KOPT-K1 (cell line): ENCODE measurements at regions not wholly inside any gene's neighbourhood (a gene's known extent, or its start where the extent isn't known, plus 50 kb on each side); places are given as distances from the start of the nearest gene placed in this dataset.
"Not testable (repeated sequence)": the region's sequence is repeated elsewhere in the genome, so short reads cannot be mapped to it uniquely, and the experiment has no call there.

ENCODE experiments used
- H3K27ac ChIP-seq: fragments of 200-600 bp; sonication (generic); 2 replicates; pipeline ENCODE4 v1.5.1; 2016; ENCODE audit warnings: antibody characterized with exemption, mild to moderate bottlenecking, low read depth, low read length; ENCODE audit not compliant: poor library complexity, severe bottlenecking
- H3K36me3 ChIP-seq: fragments of 200-600 bp; sonication (generic); 2 replicates; pipeline ENCODE4 v1.5.1; 2017; ENCODE audit warnings: antibody characterized with exemption, mild to moderate bottlenecking, low read length, moderate library complexity; ENCODE audit not compliant: insufficient read depth
- H3K9me3 ChIP-seq: fragments of 200-600 bp; sonication (generic); 2 replicates; pipeline ENCODE4 v1.5.1; 2017; ENCODE audit warnings: antibody characterized with exemption, low read length, mild to moderate bottlenecking; ENCODE audit not compliant: insufficient read depth, poor library complexity, severe bottlenecking

DNA sequence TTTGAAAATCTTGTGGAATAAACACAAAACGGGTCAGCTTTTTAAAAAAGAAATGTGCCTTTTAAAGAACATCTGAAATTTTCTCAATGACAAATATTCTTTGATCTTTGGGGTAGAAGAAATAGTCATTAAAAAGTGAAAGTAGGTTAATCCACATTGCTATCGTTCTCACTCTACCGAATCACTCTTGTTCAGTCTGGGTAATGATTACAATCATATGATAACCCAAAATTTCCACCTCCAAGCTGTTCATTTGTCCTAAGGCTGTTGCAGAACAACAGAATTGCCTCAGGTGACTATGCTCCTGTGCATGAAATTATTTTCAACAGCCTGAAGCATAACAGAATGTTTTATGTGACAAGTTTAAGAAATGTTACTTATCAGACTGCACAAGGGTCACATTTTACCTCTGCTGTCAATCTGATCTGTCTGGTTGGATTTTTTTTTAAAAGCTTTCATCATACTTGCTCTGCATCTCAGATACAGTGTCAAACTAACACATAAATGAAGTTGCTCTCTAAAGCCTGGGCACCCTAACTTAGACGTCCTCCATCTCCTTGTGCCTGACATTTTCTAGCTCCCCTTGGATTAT is 227.3 kb downstream of the LURAP1L start:
- no peaks in the 10 kb centered on the region for H3K36me3 ChIP-seq
- no peaks in the 10 kb centered on the region for H3K9me3 ChIP-seq
- H3K27ac ChIP-seq = no peak overlapping the region

DNA sequence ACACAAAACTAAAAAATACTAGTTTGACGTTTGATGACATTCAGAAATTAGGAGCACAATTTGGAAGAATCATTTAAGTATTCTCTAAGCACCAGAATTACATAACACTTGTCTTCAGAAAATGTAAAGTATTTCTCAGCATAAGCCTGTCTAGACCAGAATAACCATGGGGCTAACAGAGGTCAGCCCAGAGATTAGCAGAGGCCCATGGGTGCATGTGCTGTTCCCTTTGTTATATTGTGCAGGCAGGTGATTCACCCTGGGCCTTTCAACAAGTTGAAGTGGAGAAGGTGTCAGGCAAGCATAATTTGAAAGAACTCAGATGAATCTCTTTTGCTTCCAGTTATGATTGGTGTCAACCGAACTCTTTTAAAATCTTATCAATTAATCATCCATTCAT is 227.9 kb downstream of the LURAP1L start:
- no peaks in the 10 kb centered on the region for H3K9me3 ChIP-seq
- no peak overlapping the region for H3K27ac ChIP-seq
- no peaks in the 10 kb centered on the region for H3K36me3 ChIP-seq

DNA sequence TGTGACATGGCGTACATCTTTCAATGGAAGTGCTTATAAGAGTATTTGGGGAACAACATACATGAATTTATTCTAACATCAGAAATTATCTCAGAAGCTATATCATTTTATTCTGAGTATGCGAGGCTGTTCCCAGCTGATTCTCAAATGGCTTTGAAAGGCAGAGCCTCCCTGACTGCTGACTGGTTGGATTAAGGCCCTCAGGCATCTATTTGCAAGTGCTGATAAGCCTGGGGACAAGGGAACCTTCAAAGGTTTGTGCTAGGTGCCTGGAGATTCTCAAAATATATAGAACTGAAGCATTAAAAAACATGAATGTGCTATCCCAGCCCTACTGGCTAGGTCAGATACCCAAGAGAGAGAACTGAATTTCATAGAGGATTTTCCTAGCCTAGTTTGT is 235.1 kb downstream of the LURAP1L start:
- Histone ChIP-seq H3K36me3 (no peaks in the 10 kb centered on the region), H3K27ac (no peak overlapping the region), H3K9me3 (no peaks in the 10 kb centered on the region)

DNA sequence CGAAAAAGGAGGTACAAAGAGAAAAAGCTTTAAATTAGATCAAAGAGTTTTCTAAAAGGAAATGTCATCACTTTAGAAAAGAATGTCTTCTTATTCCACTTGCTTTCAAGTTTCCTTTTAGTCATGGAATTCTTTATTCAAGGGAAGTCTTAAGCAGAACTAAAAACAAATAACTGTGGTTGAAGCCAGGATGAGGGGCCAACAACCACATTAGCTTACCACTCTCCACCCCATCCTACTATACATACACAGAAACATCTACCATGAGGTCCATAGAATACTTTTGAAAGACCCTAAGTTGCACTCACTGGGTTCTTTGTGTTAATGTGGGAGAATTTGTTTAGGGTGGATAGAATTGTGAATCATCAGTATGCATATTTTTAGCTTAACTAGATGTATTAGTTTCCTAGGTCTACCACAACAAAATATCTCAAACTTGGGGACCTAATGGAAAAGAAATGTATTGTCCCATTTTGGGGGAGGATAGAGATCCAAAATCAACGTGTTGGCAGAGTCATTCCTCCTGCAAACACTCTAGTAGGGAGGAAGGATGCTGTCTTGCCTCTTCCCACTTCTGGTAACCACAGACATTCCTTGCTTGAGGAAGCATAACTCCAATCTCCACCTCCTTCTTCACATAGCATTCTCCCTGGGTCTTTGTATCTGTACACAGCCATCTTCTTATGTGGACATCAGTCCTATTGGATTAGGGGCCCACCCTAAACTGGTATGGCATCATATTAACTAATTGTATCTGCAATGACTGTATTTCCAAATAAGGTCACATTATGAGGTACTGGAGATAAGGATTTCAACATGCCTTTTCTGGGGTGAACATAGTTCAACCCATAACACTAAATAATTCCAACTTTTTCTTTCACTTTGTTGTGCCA is 239.4 kb downstream of the LURAP1L start:
- H3K36me3 ChIP-seq = no peaks in the 10 kb centered on the region
- no peaks in the 10 kb centered on the region for H3K9me3 ChIP-seq
- no peak overlapping the region for H3K27ac ChIP-seq

DNA sequence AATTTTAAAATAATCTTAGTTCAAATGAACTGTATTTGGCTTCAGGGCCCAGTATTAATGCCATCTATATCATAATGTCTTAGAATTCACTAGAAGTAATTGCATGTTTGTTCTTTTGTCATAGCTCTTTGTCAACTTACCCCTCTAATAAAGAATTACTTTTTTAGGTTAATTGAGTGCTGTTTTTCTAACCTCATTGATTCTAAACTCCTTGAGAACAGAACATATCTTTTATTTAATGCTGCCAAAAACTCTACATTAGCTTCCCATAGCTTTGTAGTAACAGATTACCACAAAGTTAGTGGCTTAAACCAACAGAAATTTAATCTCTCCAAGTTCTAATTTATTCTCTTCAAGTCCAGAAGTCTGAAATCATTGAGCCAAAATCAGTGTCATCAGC is 242.4 kb downstream of the LURAP1L start:
- Histone ChIP-seq H3K36me3 (no peaks in the 10 kb centered on the region), H3K27ac (no peak overlapping the region), H3K9me3 (no peaks in the 10 kb centered on the region)

DNA sequence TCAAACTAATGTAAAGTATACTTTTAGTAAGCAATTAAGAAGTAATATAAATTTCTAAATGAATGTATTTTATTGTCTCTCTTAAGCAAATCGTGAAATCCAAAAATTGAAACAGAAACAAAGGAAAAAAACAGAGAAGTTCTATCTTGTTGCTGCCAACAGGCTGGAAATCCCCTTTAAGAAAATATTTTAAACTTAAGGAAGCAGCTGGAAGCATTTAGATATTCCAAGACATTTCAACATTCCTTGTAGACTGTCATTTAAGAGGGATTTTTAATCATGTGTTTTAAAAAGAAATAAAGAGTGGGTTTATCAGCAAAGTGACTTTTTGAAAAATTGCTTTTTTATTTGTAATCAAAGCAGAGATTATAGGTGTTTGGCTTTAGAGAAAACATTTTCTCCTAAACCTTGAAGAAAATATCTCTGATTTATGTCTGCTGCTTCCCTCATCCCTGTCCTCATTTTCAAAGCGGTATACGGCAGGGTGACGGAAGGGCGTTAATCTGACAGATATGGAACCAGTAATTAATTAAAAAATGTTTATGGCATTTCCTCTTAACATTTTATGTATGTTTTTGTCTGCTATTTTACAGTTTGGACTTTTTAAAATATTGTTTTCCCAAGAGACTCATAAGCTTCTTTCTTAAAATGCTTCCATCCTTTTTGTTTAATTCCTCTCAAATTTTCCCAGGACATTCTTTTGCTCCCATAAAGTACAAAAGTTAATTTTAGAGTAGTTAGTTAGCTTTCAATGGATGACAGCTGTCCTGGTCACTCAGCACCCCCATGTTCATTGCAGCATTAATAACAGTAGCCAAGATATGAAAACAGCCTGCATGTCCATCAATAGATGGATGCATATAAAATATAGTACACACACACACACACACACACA is 245.6 kb downstream of the LURAP1L start:
- Histone ChIP-seq H3K27ac (no peak overlapping the region), H3K36me3 (no peaks in the 10 kb centered on the region)

DNA sequence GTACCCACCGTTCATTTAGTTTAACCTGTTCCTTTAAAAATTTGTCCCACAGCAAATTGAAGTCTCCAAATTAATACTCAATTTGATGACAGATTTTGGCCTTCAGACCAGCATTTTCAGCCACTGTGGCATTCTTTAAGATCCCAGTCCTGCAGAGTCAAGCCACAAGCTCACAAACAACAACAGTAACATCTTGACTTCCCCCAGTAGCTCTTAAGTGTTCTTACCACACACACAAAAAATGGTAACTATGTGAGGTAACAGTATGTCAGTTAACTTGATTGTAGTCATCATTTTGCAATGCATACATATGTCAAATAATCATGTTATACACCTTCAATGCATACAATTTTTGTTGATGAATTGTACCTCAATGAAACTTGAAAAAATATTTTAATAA is 247.9 kb downstream of the LURAP1L start:
- no peaks in the 10 kb centered on the region for H3K36me3 ChIP-seq
- H3K9me3 ChIP-seq = no peaks in the 10 kb centered on the region
- H3K27ac ChIP-seq = no peak overlapping the region

More for the DNA sequence above, 245.6 kb downstream of the LURAP1L start:
- no peaks in the 10 kb centered on the region for H3K9me3 ChIP-seq

DNA sequence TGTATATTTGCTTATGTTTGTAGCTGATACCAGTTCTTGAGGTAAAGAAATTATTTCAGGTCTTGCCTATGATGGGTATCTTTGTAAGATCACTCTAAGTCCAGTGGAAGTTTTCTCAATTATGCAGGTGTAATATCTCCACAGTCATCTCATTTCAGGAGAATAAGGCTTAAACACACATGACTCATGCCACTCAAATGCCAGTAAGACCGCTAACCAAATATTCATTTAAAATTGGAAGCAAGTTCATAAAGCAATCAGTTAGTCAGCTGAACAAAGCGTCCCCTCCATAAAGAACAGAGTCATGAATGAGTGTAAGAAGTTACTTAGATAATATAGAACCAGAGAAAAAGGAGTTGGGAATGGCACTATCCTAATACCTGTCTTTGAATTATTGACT is 248.7 kb downstream of the LURAP1L start:
- no peaks in the 10 kb centered on the region for H3K9me3 ChIP-seq

DNA sequence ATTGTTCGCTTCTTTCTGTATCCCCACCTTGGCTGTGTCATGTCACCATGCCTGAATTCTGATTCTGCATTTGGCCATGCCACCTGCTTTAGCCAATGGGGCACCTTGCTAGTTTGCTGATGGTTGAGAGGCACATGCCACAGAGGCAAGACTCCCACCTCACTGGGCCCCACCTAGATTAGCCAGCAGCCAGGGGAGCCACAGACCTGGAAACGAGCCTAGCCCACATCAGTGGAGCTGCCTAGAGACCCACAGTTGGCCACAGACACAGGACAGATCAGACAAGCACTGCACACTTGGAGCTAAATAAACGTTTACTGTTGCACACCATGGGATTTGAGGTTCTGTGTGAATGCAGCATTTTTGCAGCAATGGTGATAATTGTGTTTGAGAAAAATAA is 252.1 kb downstream of the LURAP1L start:
- no peaks in the 10 kb centered on the region for H3K9me3 ChIP-seq
- no peak overlapping the region for H3K27ac ChIP-seq
- H3K36me3 ChIP-seq = no peaks in the 10 kb centered on the region

More for the DNA sequence above, 248.7 kb downstream of the LURAP1L start:
- Histone ChIP-seq H3K36me3 (no peaks in the 10 kb centered on the region), H3K27ac (no peak overlapping the region)

DNA sequence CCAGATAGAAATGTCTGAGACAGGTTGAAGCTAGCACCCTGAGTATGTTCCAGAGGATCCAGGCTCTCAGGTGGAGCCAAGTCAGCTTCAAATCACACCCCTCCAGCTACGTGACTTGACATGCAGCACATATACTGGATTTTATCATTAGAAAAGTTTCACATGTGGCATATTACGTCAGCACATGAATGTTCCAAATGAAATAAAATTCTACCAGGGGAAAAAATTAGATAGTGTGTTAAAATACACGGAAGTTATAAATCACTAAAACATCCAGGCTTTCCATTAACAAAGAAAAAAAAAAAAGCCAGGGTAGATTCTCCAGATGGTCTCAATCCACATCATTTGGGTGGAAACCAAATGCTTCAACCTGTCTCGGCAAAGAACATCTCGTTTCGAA is 251.6 kb downstream of the MPDZ start:
- Histone ChIP-seq H3K9me3 (no peaks in the 10 kb centered on the region), H3K36me3 (no peaks in the 10 kb centered on the region), H3K27ac (no peak overlapping the region)

DNA sequence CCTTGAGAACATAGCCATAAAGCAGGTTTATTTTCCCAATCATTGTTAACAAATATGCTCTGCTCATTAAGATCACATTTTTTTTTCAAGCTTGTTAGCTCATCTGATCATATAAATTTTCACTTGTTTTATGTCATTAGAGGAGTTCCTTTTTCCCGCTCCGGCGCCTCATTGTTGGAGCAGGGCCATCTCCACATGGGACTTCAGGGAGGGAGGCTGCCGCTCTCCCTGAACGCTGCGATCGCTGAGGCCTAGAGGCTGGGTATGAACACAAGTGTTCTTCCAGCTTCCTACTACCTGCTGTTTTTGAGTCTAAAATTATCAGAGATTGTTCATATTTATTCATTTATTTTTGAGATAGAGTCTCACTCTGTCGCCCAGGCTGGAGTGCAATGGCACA is 246.9 kb downstream of the MPDZ start:
- Histone ChIP-seq H3K36me3 (no peaks in the 10 kb centered on the region), H3K27ac (no peak overlapping the region), H3K9me3 (no peaks in the 10 kb centered on the region)

DNA sequence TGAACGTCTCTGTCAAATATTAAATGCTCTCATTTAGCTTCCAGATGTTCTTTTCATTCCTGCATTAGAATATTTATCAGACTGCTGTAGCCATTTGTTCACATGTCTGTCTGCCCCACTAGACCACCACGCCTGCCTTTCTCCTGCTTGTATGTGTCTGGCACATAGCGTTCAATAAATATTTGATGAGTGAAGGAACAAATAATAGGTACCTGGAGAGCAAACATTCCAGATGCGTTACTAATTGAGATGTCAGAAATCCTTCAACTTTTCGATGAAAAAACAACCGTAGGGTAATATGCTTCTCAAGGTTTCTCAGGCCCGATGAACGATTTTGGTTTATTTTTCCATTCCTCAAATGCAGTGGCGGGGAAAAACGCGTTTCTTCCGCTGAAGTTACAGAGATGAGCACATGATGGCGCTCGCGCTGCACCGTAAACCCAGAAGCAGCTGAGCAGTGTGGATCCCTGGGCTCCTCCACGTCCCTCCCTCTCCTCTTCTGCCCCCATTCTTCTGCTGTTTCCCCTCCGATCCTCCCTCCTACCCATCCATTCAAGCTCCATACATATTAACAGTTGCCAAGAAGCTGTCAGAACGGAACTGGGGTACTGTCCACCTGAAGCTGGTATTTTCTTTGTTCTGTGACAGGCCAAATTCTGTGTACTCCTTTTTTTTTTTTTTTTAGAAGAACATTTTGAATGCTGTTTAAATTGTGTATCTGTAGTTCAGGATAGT is 245.4 kb downstream of the MPDZ start:
- H3K9me3 ChIP-seq = no peaks in the 10 kb centered on the region
- no peaks in the 10 kb centered on the region for H3K36me3 ChIP-seq
- H3K27ac ChIP-seq = no peak overlapping the region

DNA sequence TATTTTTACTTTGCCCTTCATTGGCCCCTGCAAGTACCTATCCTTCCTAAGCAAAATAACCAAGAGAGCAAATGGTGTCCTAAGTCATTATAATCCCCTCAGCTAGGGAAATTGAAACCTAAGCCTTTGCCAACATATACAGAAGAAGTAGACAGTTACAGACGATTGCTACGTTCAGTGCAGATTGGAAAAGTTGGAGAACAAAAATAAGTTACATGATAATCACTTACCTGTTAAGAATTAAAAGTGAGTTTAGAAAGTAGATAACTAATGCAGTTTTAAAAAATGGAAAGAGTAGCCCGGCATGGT is 244.8 kb downstream of the MPDZ start:
- Histone ChIP-seq H3K9me3 (no peaks in the 10 kb centered on the region), H3K36me3 (no peaks in the 10 kb centered on the region), H3K27ac (no peak overlapping the region)

DNA sequence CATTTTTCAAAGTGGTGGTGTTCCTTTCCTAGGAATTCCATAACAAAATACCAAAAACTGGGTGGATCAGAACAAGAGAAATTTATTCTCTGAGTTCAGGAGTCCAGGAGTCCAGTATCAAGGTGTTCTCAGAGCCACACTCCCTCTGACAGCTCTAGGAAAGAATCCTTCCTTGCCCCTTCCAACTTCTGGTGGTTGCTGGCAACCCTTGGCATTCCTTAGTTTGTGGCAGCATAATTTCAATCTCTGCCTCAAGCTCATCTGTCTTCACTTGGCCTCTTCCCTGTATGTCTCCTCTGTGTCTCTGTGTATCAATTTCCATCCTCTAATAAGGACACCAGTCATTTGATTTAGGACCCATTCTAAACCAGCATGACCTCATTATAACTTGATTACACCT is 243.7 kb downstream of the MPDZ start:
- Histone ChIP-seq H3K9me3 (no peaks in the 10 kb centered on the region), H3K36me3 (no peaks in the 10 kb centered on the region), H3K27ac (no peak overlapping the region)

DNA sequence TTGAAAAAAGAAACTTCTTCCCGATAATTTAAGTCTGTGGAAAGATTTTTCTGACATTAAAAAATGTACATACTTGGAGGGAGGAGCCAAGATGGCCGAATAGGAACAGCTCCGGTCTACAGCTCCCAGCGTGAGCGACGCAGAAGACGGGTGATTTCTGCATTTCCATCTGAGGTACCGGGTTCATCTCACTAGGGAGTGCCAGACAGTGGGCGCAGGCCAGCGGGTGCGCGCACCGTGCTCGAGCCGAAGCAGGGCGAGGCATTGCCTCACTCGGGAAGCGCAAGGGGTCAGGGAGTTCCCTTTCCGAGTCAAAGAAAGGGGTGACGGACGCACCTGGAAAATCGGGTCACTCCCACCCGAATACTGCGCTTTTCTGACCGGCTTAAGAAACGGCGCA is 241.7 kb downstream of the MPDZ start:
- H3K36me3 ChIP-seq, H3K27ac ChIP-seq, H3K9me3 ChIP-seq: not testable (repeated sequence)
